ENCODE measurements at regions not wholly inside any gene's neighbourhood (a gene's known extent, or its start where the extent isn't known, plus 50 kb on each side); places are given as distances from the start of the nearest gene placed in this dataset.
"Not testable (repeated sequence)": the region's sequence is repeated elsewhere in the genome, so short reads cannot be mapped to it uniquely, and the experiment has no call there.

- DNase-seq, result not testable (repeated sequence)
Measured at GRCh38 chr5:20783484-20783883, 795.5 kb upstream of the CDH18 start.

- DNase-seq, result not testable (repeated sequence)
Measured at GRCh38 chr5:20771338-20771737, 783.3 kb upstream of the CDH18 start.

GRCh38 chr5:20765074-20765473 lies 777.1 kb upstream of the CDH18 start:
- DNase-seq, result not testable (repeated sequence)

GRCh38 chr5:20759459-20759858 lies 771.5 kb upstream of the CDH18 start:
- DNase-seq, result not testable (repeated sequence)

- not testable (repeated sequence) for DNase-seq
Measured at GRCh38 chr5:20752179-20752578, 764.2 kb upstream of the CDH18 start.

GRCh38 chr5:20735715-20736114 lies 747.7 kb upstream of the CDH18 start:
- DNase-seq, result not testable (repeated sequence)

- not testable (repeated sequence) for DNase-seq
Measured at GRCh38 chr5:20732223-20732622, 744.2 kb upstream of the CDH18 start.

- DNase-seq, result not testable (repeated sequence)
Measured at GRCh38 chr5:20721286-20721685, 733.3 kb upstream of the CDH18 start.

- peak; percentile 23 for DNase-seq
Measured at GRCh38 chr5:20711520-20712155, 723.6 kb upstream of the CDH18 start.

- peak; percentile 34 for DNase-seq
Measured at GRCh38 chr5:20707634-20708033, 719.6 kb upstream of the CDH18 start.

- DNase-seq, result peak; percentile 13
Measured at GRCh38 chr5:20694121-20694520, 706.1 kb upstream of the CDH18 start.

- DNase-seq, result no peak
Measured at GRCh38 chr5:20692913-20693312, 704.9 kb upstream of the CDH18 start.

GRCh38 chr5:20683241-20683940 lies 695.4 kb upstream of the CDH18 start:
- no peak for DNase-seq

GRCh38 chr5:20680718-20681302 lies 692.8 kb upstream of the CDH18 start:
- DNase-seq, result no peak

- peak; percentile 97 for DNase-seq
Measured at GRCh38 chr5:20678814-20679298, 690.9 kb upstream of the CDH18 start.

GRCh38 chr5:20678386-20678785 lies 690.4 kb upstream of the CDH18 start:
- DNase-seq, result no peak

GRCh38 chr5:20660588-20660987 lies 672.6 kb upstream of the CDH18 start:
- DNase-seq, result no peak

- no peak for DNase-seq
Measured at GRCh38 chr5:20656262-20656661, 668.3 kb upstream of the CDH18 start.

- no peak for DNase-seq
Measured at GRCh38 chr5:20655211-20655610, 667.2 kb upstream of the CDH18 start.

GRCh38 chr5:20654746-20655145 lies 666.7 kb upstream of the CDH18 start:
- DNase-seq, result no peak

GRCh38 chr5:20654033-20654432 lies 666.0 kb upstream of the CDH18 start:
- DNase-seq, result no peak

GRCh38 chr5:20649966-20650365 lies 662.0 kb upstream of the CDH18 start:
- peak; percentile 11 for DNase-seq

GRCh38 chr5:20648981-20649380 lies 661.0 kb upstream of the CDH18 start:
- DNase-seq, result no peak

GRCh38 chr5:20636686-20637085 lies 648.7 kb upstream of the CDH18 start:
- peak; percentile 27 for DNase-seq
